ENCODE measurements at regions not wholly inside any gene's neighbourhood (a gene's known extent, or its start where the extent isn't known, plus 50 kb on each side); places are given as distances from the start of the nearest gene placed in this dataset.

GRCh38 chr21:22235866-22236590, 1237.8 kb downstream of the NCAM2 start:
- no peak overlapping the region for H3K4me3 ChIP-seq (ENCODE audit: low read length)
- no peak for TF ChIP-seq CTCF (conservative IDR thresholded peaks at IDR 0.05; ENCODE audit: low read length)
- DNase-seq (ENCODE audit: low read depth) = no peak

GRCh38 chr21:22244516-22244915, 1246.3 kb downstream of the NCAM2 start:
- no peak for DNase-seq (ENCODE audit: low read depth)
- TF ChIP-seq CTCF (conservative IDR thresholded peaks at IDR 0.05; ENCODE audit: low read length) = no peak
- H3K4me3 ChIP-seq (ENCODE audit: low read length) = no peak overlapping the region

GRCh38 chr21:22250355-22250754, 1252.1 kb downstream of the NCAM2 start:
- no peak overlapping the region for H3K4me3 ChIP-seq (ENCODE audit: low read length)
- DNase-seq (ENCODE audit: low read depth) = no peak
- no peak for TF ChIP-seq CTCF (conservative IDR thresholded peaks at IDR 0.05; ENCODE audit: low read length)

GRCh38 chr21:22253761-22254160, 1255.6 kb downstream of the NCAM2 start:
- TF ChIP-seq CTCF (conservative IDR thresholded peaks at IDR 0.05; ENCODE audit: low read length) = no peak
- H3K4me3 ChIP-seq (ENCODE audit: low read length) = no peak overlapping the region

GRCh38 chr21:22258821-22259220, 1260.6 kb downstream of the NCAM2 start:
- no peak for TF ChIP-seq CTCF (conservative IDR thresholded peaks at IDR 0.05; ENCODE audit: low read length)
- H3K4me3 ChIP-seq (ENCODE audit: low read length) = no peak overlapping the region
- DNase-seq (ENCODE audit: low read depth) = no peak

More at GRCh38 chr21:22253761-22254160, 1255.6 kb downstream of the NCAM2 start:
- DNase-seq (ENCODE audit: low read depth) = no peak

GRCh38 chr21:22260274-22260673, 1262.1 kb downstream of the NCAM2 start:
- no peak for DNase-seq (ENCODE audit: low read depth)
- H3K4me3 ChIP-seq (ENCODE audit: low read length) = no peak overlapping the region
- TF ChIP-seq CTCF (conservative IDR thresholded peaks at IDR 0.05; ENCODE audit: low read length) = no peak

- no peak for TF ChIP-seq CTCF (conservative IDR thresholded peaks at IDR 0.05; ENCODE audit: low read length)
- DNase-seq (ENCODE audit: low read depth) = no peak
- H3K4me3 ChIP-seq (ENCODE audit: low read length) = no peak overlapping the region
Observed at GRCh38 chr21:22263890-22264289, 1265.7 kb downstream of the NCAM2 start.

Measured in AG10803 (cell line).